ENCODE measurements at regions not wholly inside any gene's neighbourhood (a gene's known extent, or its start where the extent isn't known, plus 50 kb on each side); places are given as distances from the start of the nearest gene placed in this dataset.

GRCh38 chr20:58579819-58580473, 64.7 kb upstream of the APCDD1L start:
- H3K36me3 ChIP-seq = no peaks in the 10 kb centered on the region
- H3K4me1 ChIP-seq = no peaks in the 10 kb centered on the region
- TF ChIP-seq CTCF (IDR thresholded peaks at IDR 0.05) (no peak), POLR2A (IDR thresholded peaks at IDR 0.05) (no peak), POLR2AphosphoS5 (IDR thresholded peaks at IDR 0.05) (no peak)
- DNase-seq (ENCODE audit: low spot score in 2 of 2) = peak in 1 of 2 donors; percentile 33
- no peaks in the 10 kb centered on the region for H3K9me3 ChIP-seq
- H3K4me3 ChIP-seq = no peak overlapping the region
- intact Hi-C loops (cut with DNase I; ENCODE audit: low total_unique reads) = no loop called here
- H3K27me3 ChIP-seq = no peaks in the 10 kb centered on the region
- no peak overlapping the region for H3K27ac ChIP-seq

- Histone ChIP-seq H3K4me3 (no peak overlapping the region), H3K27ac (no peak overlapping the region), H3K9me3 (no peaks in the 10 kb centered on the region), H3K36me3 (no peaks in the 10 kb centered on the region), H3K4me1 (no peaks in the 10 kb centered on the region), H3K27me3 (no peaks in the 10 kb centered on the region)
- intact Hi-C loops (cut with DNase I; ENCODE audit: low total_unique reads) = no loop called here
- DNase-seq (ENCODE audit: low spot score in 2 of 2) = peak in 1 of 2 donors; percentile 14
- no peak for TF ChIP-seq POLR2AphosphoS5 (IDR thresholded peaks at IDR 0.05)
- TF ChIP-seq POLR2A (IDR thresholded peaks at IDR 0.05) = no peak
- TF ChIP-seq CTCF (IDR thresholded peaks at IDR 0.05) = no peak
These were observed 64.0 kb upstream of the APCDD1L start for GRCh38 chr20:58579069-58579818.

- TF ChIP-seq POLR2AphosphoS5 (IDR thresholded peaks at IDR 0.05) (no peak), CTCF (IDR thresholded peaks at IDR 0.05) (no peak), POLR2A (IDR thresholded peaks at IDR 0.05) (no peak)
- H3K4me3 ChIP-seq = no peak overlapping the region
- H3K27ac ChIP-seq = no peak overlapping the region
- no peaks in the 10 kb centered on the region for H3K27me3 ChIP-seq
- intact Hi-C loops (cut with DNase I; ENCODE audit: low total_unique reads) = no loop called here
- H3K9me3 ChIP-seq = no peaks in the 10 kb centered on the region
- H3K36me3 ChIP-seq = no peaks in the 10 kb centered on the region
- peak in 1 of 2 donors; percentile 33 for DNase-seq (ENCODE audit: low spot score in 2 of 2)
- no peaks in the 10 kb centered on the region for H3K4me1 ChIP-seq
These were observed 62.8 kb upstream of the APCDD1L start for GRCh38 chr20:58577871-58578598.

GRCh38 chr20:58577139-58577806, 62.1 kb upstream of the APCDD1L start:
- intact Hi-C loops (cut with DNase I; ENCODE audit: low total_unique reads) = no loop called here
- DNase-seq (ENCODE audit: low spot score in 2 of 2) = peak in 1 of 2 donors; percentile 42

More at GRCh38 chr20:58577139-58577806, 62.1 kb upstream of the APCDD1L start:
- Histone ChIP-seq H3K27ac (no peak overlapping the region), H3K36me3 (no peaks in the 10 kb centered on the region), H3K27me3 (no peaks in the 10 kb centered on the region), H3K4me3 (no peak overlapping the region), H3K4me1 (no peaks in the 10 kb centered on the region), H3K9me3 (no peaks in the 10 kb centered on the region)
- TF ChIP-seq CTCF (IDR thresholded peaks at IDR 0.05) (no peak), POLR2A (IDR thresholded peaks at IDR 0.05) (no peak), POLR2AphosphoS5 (IDR thresholded peaks at IDR 0.05) (no peak)
